Duodenal mucosa (tissue), 2 donors: ENCODE measurements at regions not wholly inside any gene's neighbourhood (a gene's known extent, or its start where the extent isn't known, plus 50 kb on each side); places are given as distances from the start of the nearest gene placed in this dataset.

Experiments
- H3K27ac ChIP-seq: one replicate; pipeline ENCODE4 v1.7.0; 2013; ENCODE audit warnings: low read depth, low read length
- H3K27me3 ChIP-seq, 2 donors: one replicate each; pipeline ENCODE4 v1.7.0; 2013; ENCODE audit warnings: low read length in 2 of 2, control low read depth in 1 of 2; ENCODE audit not compliant: insufficient read depth in 2 of 2, control insufficient read depth in 1 of 2
- H3K36me3 ChIP-seq, 2 donors: one replicate each; pipeline ENCODE4 v1.7.0; 2013; ENCODE audit warnings: low read length in 2 of 2, control low read depth in 1 of 2; ENCODE audit not compliant: insufficient read depth in 2 of 2, control insufficient read depth in 1 of 2
- H3K4me1 ChIP-seq, 2 donors: one replicate each; pipeline ENCODE4 v1.7.0; 2013; ENCODE audit warnings: low read length in 2 of 2, control low read depth in 1 of 2; ENCODE audit not compliant: insufficient read depth in 2 of 2, control insufficient read depth in 1 of 2
- H3K4me3 ChIP-seq, 2 donors: one replicate each; pipeline ENCODE4 v1.7.0; 2013; ENCODE audit warnings: low read length in 2 of 2, low read depth in 1 of 2
- H3K9ac ChIP-seq, 2 donors: one replicate each; pipeline ENCODE4 v1.7.0; 2013; ENCODE audit warnings: low read length in 2 of 2, low read depth in 1 of 2
- H3K9me3 ChIP-seq, 2 donors: one replicate each; pipeline ENCODE4 v1.7.0; 2013; ENCODE audit warnings: low read length in 2 of 2, control low read depth in 1 of 2; ENCODE audit not compliant: control insufficient read depth in 1 of 2

DNA sequence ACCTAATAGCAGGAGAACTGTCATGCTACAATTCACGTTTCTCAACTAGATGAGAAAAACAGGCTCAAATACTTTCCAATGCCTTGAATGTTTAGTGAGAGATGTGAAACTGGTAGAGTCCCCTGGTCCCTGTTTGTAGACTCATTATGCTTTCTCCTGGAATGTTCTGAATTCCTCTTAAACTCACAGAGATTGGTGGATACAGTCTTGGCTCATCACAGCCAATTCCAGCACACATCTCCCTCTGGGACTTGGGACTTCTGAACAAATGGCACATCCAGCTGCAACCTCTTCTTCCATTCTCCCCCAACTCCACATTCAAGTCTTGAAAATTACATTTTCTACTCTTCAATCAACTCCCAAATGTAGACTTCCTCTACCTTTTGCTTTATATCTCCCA, 58.4 kb upstream of the NT5C1B start:
- Histone ChIP-seq H3K9ac (no peak overlapping the region), H3K27me3 (no peaks in the 10 kb centered on the region), H3K36me3 (no peaks in the 10 kb centered on the region), H3K9me3 (no peaks in the 10 kb centered on the region), H3K27ac (no peak overlapping the region), H3K4me3 (no peak overlapping the region), H3K4me1 (no peaks in the 10 kb centered on the region)

DNA sequence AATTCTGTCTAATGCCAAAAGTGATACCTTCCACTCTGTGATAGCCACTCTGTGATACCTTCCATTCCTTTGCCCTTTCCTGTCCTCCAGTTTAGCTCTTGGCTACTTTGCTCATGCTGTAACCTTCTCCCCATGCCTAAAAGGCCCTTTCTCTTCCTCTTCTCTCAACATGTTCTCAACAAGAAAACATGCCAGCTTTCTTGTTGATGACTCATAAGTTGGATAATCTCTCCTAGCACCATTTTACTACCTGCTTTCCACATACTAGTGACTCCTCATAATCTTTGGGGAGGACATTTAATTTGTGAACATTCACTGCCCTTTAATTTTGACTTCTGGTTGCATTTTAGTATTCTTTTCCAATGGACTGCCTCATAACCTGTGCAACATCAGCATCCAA, 55.9 kb upstream of the NT5C1B start:
- H3K4me3 ChIP-seq = no peak overlapping the region
- H3K27ac ChIP-seq = no peak overlapping the region
- H3K9ac ChIP-seq = no peak overlapping the region
- H3K9me3 ChIP-seq = no peaks in the 10 kb centered on the region
- H3K4me1 ChIP-seq = no peaks in the 10 kb centered on the region
- no peaks in the 10 kb centered on the region for H3K36me3 ChIP-seq
- no peaks in the 10 kb centered on the region for H3K27me3 ChIP-seq

DNA sequence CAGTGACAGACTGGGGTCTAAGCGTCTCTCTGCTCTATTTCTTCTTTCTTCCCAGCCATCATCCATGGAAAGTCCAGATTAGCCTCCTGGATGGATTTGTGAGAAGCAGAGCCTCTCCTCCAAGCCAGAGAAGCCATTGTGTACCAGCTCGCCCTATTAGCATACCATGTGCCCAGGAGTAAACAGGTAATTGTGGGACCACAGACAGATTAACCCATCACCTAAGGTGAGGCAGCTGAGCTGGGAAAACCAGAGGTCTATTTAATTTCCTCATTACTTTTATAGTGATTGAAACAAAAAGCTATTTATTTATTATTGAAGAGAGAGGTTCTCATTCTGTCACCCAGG, 54.7 kb upstream of the NT5C1B start:
- Histone ChIP-seq H3K27me3 (no peaks in the 10 kb centered on the region), H3K4me3 (no peak overlapping the region), H3K27ac (no peak overlapping the region), H3K9ac (no peak overlapping the region), H3K36me3 (no peaks in the 10 kb centered on the region), H3K4me1 (no peaks in the 10 kb centered on the region), H3K9me3 (no peaks in the 10 kb centered on the region)

DNA sequence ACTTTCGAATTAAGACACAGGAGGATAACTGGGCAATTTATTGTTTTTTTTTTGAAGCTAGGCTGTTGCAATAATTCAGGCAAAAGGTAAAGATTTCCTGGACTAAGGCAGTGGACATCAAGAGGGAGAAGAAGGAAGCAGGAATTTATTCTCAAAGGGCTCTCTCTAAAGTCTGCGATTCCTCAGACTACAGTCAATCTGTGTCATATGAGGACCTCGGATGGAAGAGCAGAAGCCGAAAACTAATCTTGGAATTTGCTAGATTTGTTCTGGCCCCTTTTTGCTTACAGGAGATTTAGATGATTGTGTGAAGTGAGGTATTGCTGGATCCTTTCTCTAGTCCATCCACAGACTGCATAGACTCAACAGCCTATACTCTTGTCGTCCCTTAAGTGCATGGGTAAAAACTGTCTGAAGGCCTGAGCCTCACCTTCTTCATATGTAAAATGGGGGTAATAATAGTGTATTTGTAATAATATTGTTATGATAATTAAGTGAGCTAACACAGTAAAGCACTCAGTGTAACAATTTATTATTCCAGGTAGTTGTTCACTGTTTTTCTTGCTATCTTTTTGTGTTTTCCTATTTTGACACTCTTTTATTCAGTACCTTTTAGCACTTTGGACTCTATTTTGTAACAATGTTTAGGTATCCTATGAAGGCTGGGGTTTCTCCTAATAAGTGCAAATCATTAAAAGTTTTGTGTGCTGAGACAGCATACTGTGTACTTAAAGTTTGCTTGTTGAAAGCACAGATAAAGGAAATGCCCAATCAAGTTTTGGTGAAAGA, 54.2 kb upstream of the NT5C1B start:
- Histone ChIP-seq H3K9me3 (no peaks in the 10 kb centered on the region), H3K4me3 (no peak overlapping the region), H3K36me3 (no peaks in the 10 kb centered on the region), H3K4me1 (no peaks in the 10 kb centered on the region), H3K27me3 (no peaks in the 10 kb centered on the region), H3K27ac (no peak overlapping the region), H3K9ac (no peak overlapping the region)

DNA sequence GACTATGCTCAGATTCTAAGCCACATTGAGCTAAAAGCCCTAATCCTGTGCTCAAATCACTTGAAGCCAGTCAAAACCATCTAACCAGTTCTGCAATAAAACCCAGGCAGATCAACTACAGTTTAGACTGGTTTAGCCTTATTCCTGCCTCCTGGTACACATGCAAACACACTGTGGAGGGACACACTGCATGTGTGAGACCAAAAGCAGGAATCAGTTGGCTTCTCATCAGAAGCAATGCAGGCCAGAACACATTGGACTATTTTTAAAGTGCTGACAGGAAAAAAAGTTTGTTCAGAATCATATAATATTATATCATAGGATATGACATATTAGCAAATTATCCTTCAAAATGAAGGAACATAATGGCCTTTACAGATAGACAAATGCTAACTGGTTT, 52.5 kb upstream of the NT5C1B start:
- Histone ChIP-seq H3K4me3 (no peak overlapping the region), H3K36me3 (no peaks in the 10 kb centered on the region), H3K27ac (no peak overlapping the region), H3K27me3 (no peaks in the 10 kb centered on the region), H3K9me3 (peaks cover 0 to 5% of the 10 kb centered on the region in 2 donors), H3K4me1 (no peaks in the 10 kb centered on the region), H3K9ac (no peak overlapping the region)

DNA sequence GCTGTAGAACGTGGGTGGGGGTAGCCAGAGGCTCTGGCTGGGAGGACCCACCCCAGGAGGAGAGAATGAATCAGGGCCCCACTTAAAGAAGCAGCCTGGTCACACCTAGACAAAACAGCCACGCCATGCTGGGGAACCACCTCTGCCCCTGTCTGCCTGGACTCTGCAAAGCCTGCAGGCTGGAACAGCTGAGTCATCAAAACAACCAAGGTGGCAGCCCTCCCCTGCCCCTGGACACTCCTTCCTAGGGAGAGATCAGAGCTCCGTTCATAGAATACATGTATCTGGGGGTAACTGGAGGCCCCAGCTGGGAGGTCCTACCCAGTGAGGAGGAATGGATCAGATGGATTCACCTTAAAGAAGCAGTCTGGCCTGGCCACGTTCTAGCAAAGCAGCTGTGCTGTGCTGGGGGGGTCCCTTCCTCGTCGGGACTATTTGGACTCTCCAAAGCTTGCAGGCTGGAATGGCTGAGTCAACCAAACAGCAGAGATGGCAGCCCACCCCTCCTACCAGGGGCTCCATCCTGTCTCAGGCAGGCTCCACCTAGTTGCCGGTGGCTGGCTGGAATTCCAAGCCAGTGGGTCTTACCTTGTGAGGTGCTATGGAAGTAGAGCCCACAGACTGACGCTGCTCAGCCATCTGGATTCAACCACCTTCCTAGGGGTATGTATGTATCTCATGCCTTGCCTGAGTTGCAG, 50.5 kb upstream of the NT5C1B start:
- Histone ChIP-seq H3K9ac (no peak overlapping the region), H3K27me3 (no peaks in the 10 kb centered on the region)

More for the DNA sequence above, 50.5 kb upstream of the NT5C1B start:
- Histone ChIP-seq H3K4me3 (no peak overlapping the region), H3K4me1 (no peaks in the 10 kb centered on the region), H3K36me3 (no peaks in the 10 kb centered on the region), H3K9me3 (peaks cover 5 to 9% of the 10 kb centered on the region in 2 donors), H3K27ac (no peak overlapping the region)
